Muscle of back (tissue), 3 donors: ENCODE measurements at regions not wholly inside any gene's neighbourhood (a gene's known extent, or its start where the extent isn't known, plus 50 kb on each side); places are given as distances from the start of the nearest gene placed in this dataset.

Experiments used
- DNase-seq, 3 donors: peaks; one replicate each; pipeline versions ENCODE4 v3.0.0 to v3.0.0-alpha.2; 2013

GRCh38 chr15:53462651-53463050 lies 296.8 kb downstream of the WDR72 start:
- no peak for DNase-seq

- no peak for DNase-seq
Measured at GRCh38 chr15:53461677-53462076, 297.8 kb downstream of the WDR72 start.

- no peak for DNase-seq
Measured at GRCh38 chr15:53458736-53459135, 300.7 kb downstream of the WDR72 start.

- no peak for DNase-seq
Measured at GRCh38 chr15:53457479-53457878, 302.0 kb downstream of the WDR72 start.

GRCh38 chr15:53454843-53455721 lies 304.4 kb downstream of the WDR72 start:
- no peak for DNase-seq

- no peak for DNase-seq
Measured at GRCh38 chr15:53454535-53454842, 305.0 kb downstream of the WDR72 start.

- DNase-seq = no peak
Measured at GRCh38 chr15:53453253-53454105, 306.0 kb downstream of the WDR72 start.

- DNase-seq = no peak
Measured at GRCh38 chr15:53448232-53449015, 311.0 kb downstream of the WDR72 start.

GRCh38 chr15:53447742-53448141 lies 311.7 kb downstream of the WDR72 start:
- DNase-seq = no peak

GRCh38 chr15:53447053-53447574 lies 312.3 kb downstream of the WDR72 start:
- DNase-seq = no peak

GRCh38 chr15:53446376-53446775 lies 313.1 kb downstream of the WDR72 start:
- DNase-seq = no peak

GRCh38 chr15:53445531-53445930 lies 313.9 kb downstream of the WDR72 start:
- no peak for DNase-seq

- DNase-seq = no peak
Measured at GRCh38 chr15:53437985-53438841, 321.2 kb downstream of the WDR72 start.

- peak; percentile 8 to 75 (median 30) for DNase-seq
Measured at GRCh38 chr15:53437366-53437765, 322.1 kb downstream of the WDR72 start.

GRCh38 chr15:53434174-53434678 lies 325.2 kb downstream of the WDR72 start:
- DNase-seq = no peak

- DNase-seq = no peak
Measured at GRCh38 chr15:53416219-53416940, 343.1 kb downstream of the WDR72 start.

GRCh38 chr15:53414167-53414566 lies 345.3 kb downstream of the WDR72 start:
- no peak for DNase-seq

- DNase-seq = no peak
Measured at GRCh38 chr15:53412542-53412941, 346.9 kb downstream of the WDR72 start.

GRCh38 chr15:53404930-53405493 lies 354.5 kb downstream of the WDR72 start:
- DNase-seq = no peak

GRCh38 chr15:53401503-53401902 lies 358.0 kb downstream of the WDR72 start:
- no peak for DNase-seq
